ENCODE measurements at regions not wholly inside any gene's neighbourhood (a gene's known extent, or its start where the extent isn't known, plus 50 kb on each side); places are given as distances from the start of the nearest gene placed in this dataset.

DNA sequence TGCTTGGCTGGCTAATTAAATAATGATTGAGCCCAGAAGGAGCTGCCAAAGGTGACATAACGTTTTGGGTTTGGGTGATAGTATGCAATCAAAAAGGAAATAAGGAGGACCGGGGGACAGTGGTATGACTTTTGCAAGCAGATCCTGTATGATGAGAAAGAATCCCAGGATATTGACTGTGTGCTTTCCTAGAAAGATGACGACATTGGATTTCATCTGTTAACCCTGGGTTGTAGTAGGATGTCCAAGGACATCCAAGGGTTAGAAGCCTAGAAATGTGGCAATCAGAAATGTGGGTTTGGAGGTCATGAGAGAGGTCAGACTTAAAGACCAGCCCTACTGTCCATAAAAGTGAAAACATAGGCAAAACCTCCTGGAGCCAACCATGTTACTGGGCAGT is 50.3 kb upstream of the HMHB1 start:
- no peak for DNase-seq

GRCh38 chr5:143760755-143761154 is 51.2 kb upstream of the HMHB1 start:
- DNase-seq, result no peak

DNA sequence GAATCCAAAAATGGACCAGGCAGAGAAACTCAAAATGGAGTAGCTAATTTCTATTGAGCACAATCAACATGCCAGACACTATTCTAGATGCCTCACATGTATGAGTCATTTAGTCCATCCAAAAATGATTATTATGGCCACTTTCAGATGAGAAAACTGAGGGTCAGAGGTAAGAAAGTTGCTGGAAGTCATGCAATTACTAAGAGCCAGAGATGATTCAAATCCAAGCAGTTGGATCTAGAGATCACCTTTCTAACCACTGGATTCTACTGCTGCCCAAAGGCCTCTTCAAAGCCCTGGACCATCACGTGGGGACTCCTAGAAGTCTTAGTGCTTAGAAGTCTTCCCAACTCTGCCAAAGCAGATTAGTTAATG is 51.8 kb upstream of the HMHB1 start:
- DNase-seq, result no peak

- no peak for DNase-seq
Observed at GRCh38 chr5:143759396-143760130, 52.4 kb upstream of the HMHB1 start.

- DNase-seq, result no peak
Observed at GRCh38 chr5:143758750-143759149, 53.2 kb upstream of the HMHB1 start.

GRCh38 chr5:143758015-143758414 is 53.9 kb upstream of the HMHB1 start:
- no peak for DNase-seq

GRCh38 chr5:143757116-143757515 is 54.8 kb upstream of the HMHB1 start:
- DNase-seq, result no peak

DNA sequence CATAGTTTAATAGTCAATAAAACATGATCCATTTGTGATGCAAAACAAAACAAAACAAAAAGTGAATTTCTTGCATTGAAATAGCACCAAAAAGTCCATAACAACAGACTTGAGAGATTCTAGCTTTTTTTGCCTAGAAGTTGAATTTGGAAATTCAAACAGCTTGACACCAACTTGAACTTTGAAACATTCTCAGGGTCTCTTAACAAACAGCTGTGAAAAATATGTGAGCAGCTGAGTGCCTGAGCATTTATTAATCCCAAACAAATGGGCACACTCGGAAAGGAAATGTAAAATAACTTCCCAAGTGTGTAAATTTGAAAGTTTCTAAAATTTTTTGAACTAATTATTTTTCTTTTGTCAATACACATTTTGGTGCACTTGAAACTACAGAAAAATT is 56.0 kb upstream of the HMHB1 start:
- no peak for DNase-seq

DNA sequence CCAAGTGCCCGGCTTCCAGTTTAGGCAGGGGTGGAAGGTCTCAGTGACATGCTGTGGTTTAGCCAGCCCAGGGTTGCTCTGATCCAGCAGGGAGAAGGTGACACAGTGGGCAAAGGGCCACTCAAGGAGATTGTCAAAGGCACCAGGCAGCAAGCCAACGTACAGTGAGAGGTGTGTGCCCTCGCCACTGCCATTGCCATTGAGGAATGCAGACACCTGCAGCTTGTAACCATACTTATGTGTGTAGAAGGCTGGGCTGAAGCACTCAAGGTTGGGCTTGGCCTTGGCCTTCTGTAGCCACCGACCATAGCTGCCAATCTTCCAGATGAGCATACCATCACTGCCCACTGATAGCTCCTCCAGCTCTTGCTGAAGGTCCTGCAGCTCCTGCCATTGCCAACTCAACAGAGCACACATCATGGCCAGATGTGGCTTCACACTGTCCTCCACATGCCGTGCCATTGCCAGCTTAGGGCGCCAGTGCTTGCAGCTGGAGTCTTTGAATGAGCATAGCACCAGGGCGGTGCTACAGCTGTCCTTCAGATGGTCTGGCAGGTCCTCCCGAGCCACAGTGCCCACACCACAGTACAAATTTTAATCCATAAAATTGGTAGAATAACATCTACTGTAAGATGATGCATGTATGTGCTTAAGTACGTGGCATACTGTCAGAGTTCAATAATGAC is 59.7 kb upstream of the HMHB1 start:
- DNase-seq, result no peak

GRCh38 chr5:143751342-143751741 is 60.6 kb upstream of the HMHB1 start:
- no peak for DNase-seq

DNA sequence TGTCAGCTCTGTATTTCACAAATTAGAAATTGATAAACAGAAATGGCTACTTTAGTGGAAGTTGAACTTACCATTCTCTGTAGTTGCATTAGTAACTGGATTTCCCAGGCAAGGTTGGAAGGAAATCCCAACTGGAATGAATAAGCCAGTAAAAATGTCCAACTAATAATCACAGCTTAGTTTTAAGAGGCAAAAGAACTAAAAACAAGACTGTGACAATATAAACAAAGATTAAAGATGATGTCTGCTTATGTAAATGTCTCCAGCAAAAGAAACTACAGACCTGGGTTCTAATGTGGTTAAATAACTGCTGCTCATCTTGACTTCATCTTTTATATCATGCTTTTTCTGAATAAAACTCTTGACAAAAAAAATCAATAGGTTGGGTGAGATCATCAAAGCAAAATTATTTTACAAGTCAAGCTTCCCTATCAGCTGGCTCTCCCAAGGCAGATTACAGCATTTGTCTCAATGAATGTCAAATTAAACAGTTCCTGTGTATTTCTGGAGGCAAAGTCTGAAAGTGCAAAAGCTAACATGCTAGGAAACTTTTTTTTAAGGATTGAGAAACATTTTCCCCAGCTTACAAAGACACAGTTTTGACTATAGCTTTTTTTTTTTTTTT is 62.3 kb upstream of the HMHB1 start:
- DNase-seq, result no peak

GRCh38 chr5:143748516-143748915 is 63.4 kb upstream of the HMHB1 start:
- DNase-seq, result no peak

GRCh38 chr5:143742951-143743350 is 69.0 kb upstream of the HMHB1 start:
- no peak for DNase-seq

- no peak for DNase-seq
Observed at GRCh38 chr5:143741421-143741820, 70.5 kb upstream of the HMHB1 start.

DNA sequence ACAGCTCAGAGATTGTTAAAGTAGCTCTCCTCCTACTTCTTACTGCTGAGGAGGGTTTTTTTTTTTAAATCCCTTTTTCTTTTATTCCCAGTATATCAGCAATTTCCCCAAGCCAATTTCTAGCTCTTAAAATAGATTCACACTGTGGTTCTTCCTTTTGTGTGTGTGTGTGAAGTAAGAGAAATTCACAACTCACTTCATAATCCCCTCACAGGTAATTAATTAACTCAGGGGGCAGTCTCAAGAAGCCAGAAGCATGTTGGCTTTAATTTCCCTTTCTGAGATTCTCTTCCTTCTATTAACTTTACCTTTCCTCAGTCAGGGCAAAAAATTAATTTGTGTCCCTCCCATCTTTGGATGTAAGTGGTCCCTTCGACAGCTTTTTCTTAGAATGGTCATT is 71.0 kb upstream of the HMHB1 start:
- no peak for DNase-seq

- no peak for DNase-seq
Observed at GRCh38 chr5:143739746-143740145, 72.2 kb upstream of the HMHB1 start.

- no peak for DNase-seq
Observed at GRCh38 chr5:143738417-143739401, 73.3 kb upstream of the HMHB1 start.

GRCh38 chr5:143737062-143737461 is 74.9 kb upstream of the HMHB1 start:
- DNase-seq, result no peak

DNA sequence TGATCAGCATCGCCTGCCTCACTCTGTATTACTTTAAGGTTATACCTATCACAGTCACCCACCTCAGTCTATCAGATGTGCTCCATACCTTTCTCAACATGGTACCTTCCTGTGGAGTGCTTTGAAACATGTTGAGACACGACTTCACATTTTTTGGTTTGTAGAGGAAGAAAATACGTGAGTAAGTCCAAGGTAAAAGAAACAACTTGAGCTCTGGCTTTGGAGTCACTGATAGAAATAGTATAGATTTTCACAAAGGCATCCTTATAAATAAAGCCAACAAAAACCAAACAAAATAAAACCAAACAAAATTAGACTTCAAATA is 77.5 kb upstream of the HMHB1 start:
- DNase-seq, result no peak

GRCh38 chr5:143733665-143734455 is 78.1 kb upstream of the HMHB1 start:
- DNase-seq, result no peak

GRCh38 chr5:143732402-143732801 is 79.6 kb upstream of the HMHB1 start:
- no peak for DNase-seq

DNA sequence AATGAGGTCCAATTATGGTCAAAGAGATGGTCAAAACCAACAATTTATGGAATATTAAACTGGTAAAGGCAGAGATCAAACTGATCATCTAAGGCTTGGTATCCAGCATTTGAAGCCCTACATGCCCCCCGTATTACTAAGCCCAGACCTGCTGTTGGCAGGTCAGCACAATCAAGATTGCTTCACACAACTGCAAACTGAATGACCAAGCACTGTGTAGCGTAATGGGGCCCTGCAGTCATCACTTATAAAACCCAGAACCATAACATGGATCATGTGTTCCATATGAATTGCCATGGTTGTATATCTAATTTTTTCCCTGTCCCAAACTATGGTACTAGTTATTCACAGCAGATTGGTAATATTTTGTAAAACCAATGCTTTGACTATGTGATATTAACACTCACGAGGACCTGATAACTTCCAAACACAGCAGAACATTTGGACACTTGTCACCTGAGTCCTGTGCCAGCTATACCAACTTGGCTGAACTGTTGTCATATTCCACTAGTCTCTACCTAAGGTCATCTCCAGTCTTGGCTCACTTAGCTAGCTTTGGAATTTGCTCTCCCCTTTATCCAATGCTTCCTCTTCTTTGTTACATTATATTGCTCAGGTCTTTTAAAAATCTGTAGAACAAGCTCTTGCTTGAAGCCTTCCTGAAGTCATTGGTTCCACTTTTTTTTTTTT is 81.7 kb upstream of the HMHB1 start:
- no peak for DNase-seq
